ENCODE measurements at regions not wholly inside any gene's neighbourhood (a gene's known extent, or its start where the extent isn't known, plus 50 kb on each side); places are given as distances from the start of the nearest gene placed in this dataset.

- no peaks in the 10 kb centered on the region for H3K4me1 ChIP-seq
- intact Hi-C loops (cut with DNase I) = no loop called here
- no peaks in the 10 kb centered on the region for H3K9me3 ChIP-seq
- no peaks in the 10 kb centered on the region for H3K27me3 ChIP-seq
- no peak overlapping the region for H3K27ac ChIP-seq
- TF ChIP-seq POLR2AphosphoS5 (IDR thresholded peaks at IDR 0.05; ENCODE audit: insufficient read depth in 1 of 2, low read depth in 1 of 2) = no peak
- no peak for TF ChIP-seq CTCF (IDR thresholded peaks at IDR 0.05)
- TF ChIP-seq POLR2A (IDR thresholded peaks at IDR 0.05) = no peak
- no peak overlapping the region for H3K4me3 ChIP-seq
- DNase-seq (ENCODE audit: extremely low spot score in 2 of 2) = no peak
- no peaks in the 10 kb centered on the region for H3K36me3 ChIP-seq
Observed at GRCh38 chr20:24318569-24319352, 150.7 kb upstream of the SYNDIG1 start.

GRCh38 chr20:24317224-24317623 is 152.2 kb upstream of the SYNDIG1 start:
- TF ChIP-seq CTCF (IDR thresholded peaks at IDR 0.05) (no peak), POLR2A (IDR thresholded peaks at IDR 0.05) (no peak), POLR2AphosphoS5 (IDR thresholded peaks at IDR 0.05; ENCODE audit: insufficient read depth in 1 of 2, low read depth in 1 of 2) (no peak)
- H3K4me1 ChIP-seq = no peaks in the 10 kb centered on the region
- no peaks in the 10 kb centered on the region for H3K36me3 ChIP-seq
- no peak for DNase-seq (ENCODE audit: extremely low spot score in 2 of 2)
- no peak overlapping the region for H3K27ac ChIP-seq
- H3K27me3 ChIP-seq = no peaks in the 10 kb centered on the region
- H3K4me3 ChIP-seq = no peak overlapping the region
- intact Hi-C loops (cut with DNase I) = no loop called here
- no peaks in the 10 kb centered on the region for H3K9me3 ChIP-seq

GRCh38 chr20:24316731-24317130 is 152.7 kb upstream of the SYNDIG1 start:
- DNase-seq (ENCODE audit: extremely low spot score in 2 of 2) = no peak
- H3K4me1 ChIP-seq = no peaks in the 10 kb centered on the region
- no peaks in the 10 kb centered on the region for H3K9me3 ChIP-seq
- TF ChIP-seq POLR2A (IDR thresholded peaks at IDR 0.05) = no peak
- no peak for TF ChIP-seq POLR2AphosphoS5 (IDR thresholded peaks at IDR 0.05; ENCODE audit: insufficient read depth in 1 of 2, low read depth in 1 of 2)
- no peak for TF ChIP-seq CTCF (IDR thresholded peaks at IDR 0.05)
- no peaks in the 10 kb centered on the region for H3K27me3 ChIP-seq
- H3K36me3 ChIP-seq = no peaks in the 10 kb centered on the region
- H3K4me3 ChIP-seq = no peak overlapping the region
- H3K27ac ChIP-seq = no peak overlapping the region
- intact Hi-C loops (cut with DNase I) = no loop called here

GRCh38 chr20:24314053-24314452 is 155.4 kb upstream of the SYNDIG1 start:
- no peak overlapping the region for H3K27ac ChIP-seq
- TF ChIP-seq POLR2AphosphoS5 (IDR thresholded peaks at IDR 0.05; ENCODE audit: insufficient read depth in 1 of 2, low read depth in 1 of 2) (no peak), CTCF (IDR thresholded peaks at IDR 0.05) (no peak), POLR2A (IDR thresholded peaks at IDR 0.05) (no peak)
- no peak for DNase-seq (ENCODE audit: extremely low spot score in 2 of 2)
- no peaks in the 10 kb centered on the region for H3K9me3 ChIP-seq
- no peaks in the 10 kb centered on the region for H3K4me1 ChIP-seq
- no peak overlapping the region for H3K4me3 ChIP-seq
- H3K27me3 ChIP-seq = no peaks in the 10 kb centered on the region
- no peaks in the 10 kb centered on the region for H3K36me3 ChIP-seq
- intact Hi-C loops (cut with DNase I) = no loop called here

- intact Hi-C loops (cut with DNase I) = no loop called here
- no peak for TF ChIP-seq CTCF (IDR thresholded peaks at IDR 0.05)
- TF ChIP-seq POLR2AphosphoS5 (IDR thresholded peaks at IDR 0.05; ENCODE audit: insufficient read depth in 1 of 2, low read depth in 1 of 2) = no peak
- no peak for TF ChIP-seq POLR2A (IDR thresholded peaks at IDR 0.05)
- H3K9me3 ChIP-seq = no peaks in the 10 kb centered on the region
- H3K4me3 ChIP-seq = no peak overlapping the region
- no peaks in the 10 kb centered on the region for H3K36me3 ChIP-seq
- no peak overlapping the region for H3K27ac ChIP-seq
- H3K4me1 ChIP-seq = no peaks in the 10 kb centered on the region
- no peaks in the 10 kb centered on the region for H3K27me3 ChIP-seq
- DNase-seq (ENCODE audit: extremely low spot score in 2 of 2) = peak in 1 of 2 donors; percentile 5
Observed at GRCh38 chr20:24309596-24309995, 159.8 kb upstream of the SYNDIG1 start.

Measured in vagina (tissue), 2 donors.